Chondrocyte (in vitro differentiated cells): ENCODE measurements at regions not wholly inside any gene's neighbourhood (a gene's known extent, or its start where the extent isn't known, plus 50 kb on each side); places are given as distances from the start of the nearest gene placed in this dataset.

Experiments
- DNase-seq: peaks from one replicate; pipeline ENCODE4 v3.0.0; 2021; ENCODE audit warnings: mixed read lengths, low spot score
- H3K27ac Mint-ChIP-seq: one replicate; pipeline ENCODE4 v1.8.0; 2021; ENCODE audit warnings: mild to moderate bottlenecking, moderate library complexity, mixed read lengths; ENCODE audit not compliant: unreplicated experiment
- H3K27me3 Mint-ChIP-seq: 2 replicates; pipeline ENCODE4 v1.8.0; 2021; ENCODE audit warnings: low read depth, mixed read lengths
- H3K36me3 Mint-ChIP-seq: 2 replicates; pipeline ENCODE4 v1.8.0; 2021; ENCODE audit warnings: low read depth, mixed read lengths
- H3K4me1 Mint-ChIP-seq: 2 replicates; pipeline ENCODE4 v1.8.0; 2021; ENCODE audit warnings: low read depth, mild to moderate bottlenecking, mixed read lengths
- H3K4me3 Mint-ChIP-seq: one replicate; pipeline ENCODE4 v1.8.0; 2021; ENCODE audit warnings: mild to moderate bottlenecking, moderate library complexity, mixed read lengths; ENCODE audit not compliant: unreplicated experiment
- H3K9me3 Mint-ChIP-seq: 2 replicates; pipeline ENCODE4 v1.8.0; 2021; ENCODE audit warnings: low read depth, mixed read lengths
- TF ChIP-seq, protein P1 (sequence below): fragments of 200-600 bp; sonication (generic); IDR thresholded peaks from 2 replicates; pipeline ENCODE4 v1.5.0; 2021; ENCODE audit warnings: antibody characterized with exemption, mild to moderate bottlenecking, moderate library complexity

GRCh38 chr3:25099666-25100065 lies 328.4 kb upstream of the RARB start:
- H3K36me3 Mint-ChIP-seq, result no peaks in the 10 kb centered on the region
- TF ChIP-seq, protein P1, sequence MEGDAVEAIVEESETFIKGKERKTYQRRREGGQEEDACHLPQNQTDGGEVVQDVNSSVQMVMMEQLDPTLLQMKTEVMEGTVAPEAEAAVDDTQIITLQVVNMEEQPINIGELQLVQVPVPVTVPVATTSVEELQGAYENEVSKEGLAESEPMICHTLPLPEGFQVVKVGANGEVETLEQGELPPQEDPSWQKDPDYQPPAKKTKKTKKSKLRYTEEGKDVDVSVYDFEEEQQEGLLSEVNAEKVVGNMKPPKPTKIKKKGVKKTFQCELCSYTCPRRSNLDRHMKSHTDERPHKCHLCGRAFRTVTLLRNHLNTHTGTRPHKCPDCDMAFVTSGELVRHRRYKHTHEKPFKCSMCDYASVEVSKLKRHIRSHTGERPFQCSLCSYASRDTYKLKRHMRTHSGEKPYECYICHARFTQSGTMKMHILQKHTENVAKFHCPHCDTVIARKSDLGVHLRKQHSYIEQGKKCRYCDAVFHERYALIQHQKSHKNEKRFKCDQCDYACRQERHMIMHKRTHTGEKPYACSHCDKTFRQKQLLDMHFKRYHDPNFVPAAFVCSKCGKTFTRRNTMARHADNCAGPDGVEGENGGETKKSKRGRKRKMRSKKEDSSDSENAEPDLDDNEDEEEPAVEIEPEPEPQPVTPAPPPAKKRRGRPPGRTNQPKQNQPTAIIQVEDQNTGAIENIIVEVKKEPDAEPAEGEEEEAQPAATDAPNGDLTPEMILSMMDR, result no peak
- H3K4me1 Mint-ChIP-seq, result no peaks in the 10 kb centered on the region
- H3K27ac Mint-ChIP-seq, result no peak overlapping the region
- DNase-seq, result no peak
- no peaks in the 10 kb centered on the region for H3K9me3 Mint-ChIP-seq
- no peak overlapping the region for H3K4me3 Mint-ChIP-seq
- H3K27me3 Mint-ChIP-seq, result no peaks in the 10 kb centered on the region

DNA sequence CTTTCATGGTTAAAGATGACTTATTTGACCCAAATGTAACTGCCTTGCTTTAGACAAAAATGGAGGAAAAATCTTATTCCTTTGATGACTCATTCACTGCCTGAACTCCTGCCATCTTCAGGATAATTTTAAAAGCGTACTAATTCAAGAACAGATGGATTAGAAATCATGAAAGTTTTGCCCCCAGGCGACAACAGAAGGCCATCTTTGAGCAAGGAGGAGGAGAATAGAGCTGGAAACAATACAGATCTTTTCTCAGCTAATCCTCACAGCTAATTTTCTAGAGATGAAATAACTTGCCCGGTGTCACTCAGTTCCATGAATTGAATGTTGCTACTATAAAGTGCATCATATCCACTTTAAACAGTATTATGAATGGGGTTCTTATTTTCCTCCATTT lies 324.7 kb upstream of the RARB start:
- DNase-seq, result no peak
- Mint-ChIP-seq H3K9me3 (no peaks in the 10 kb centered on the region), H3K36me3 (no peaks in the 10 kb centered on the region), H3K4me1 (no peaks in the 10 kb centered on the region), H3K27me3 (no peaks in the 10 kb centered on the region), H3K27ac (no peak overlapping the region), H3K4me3 (no peak overlapping the region)
- TF ChIP-seq, protein P1, result no peak

GRCh38 chr3:25107918-25108617 lies 320.0 kb upstream of the RARB start:
- DNase-seq, result no peak
- Mint-ChIP-seq H3K27me3 (no peaks in the 10 kb centered on the region), H3K9me3 (no peaks in the 10 kb centered on the region), H3K36me3 (no peaks in the 10 kb centered on the region), H3K27ac (no peak overlapping the region), H3K4me1 (no peaks in the 10 kb centered on the region), H3K4me3 (no peak overlapping the region)
- TF ChIP-seq, protein P1, result no peak

GRCh38 chr3:25110642-25111041 lies 317.4 kb upstream of the RARB start:
- Mint-ChIP-seq H3K4me1 (no peaks in the 10 kb centered on the region), H3K4me3 (no peak overlapping the region), H3K27me3 (no peaks in the 10 kb centered on the region), H3K9me3 (no peaks in the 10 kb centered on the region), H3K27ac (no peak overlapping the region), H3K36me3 (no peaks in the 10 kb centered on the region)
- TF ChIP-seq, protein P1, result no peak
- no peak for DNase-seq

- TF ChIP-seq, protein P1, result no peak
- no peaks in the 10 kb centered on the region for H3K36me3 Mint-ChIP-seq
- no peak overlapping the region for H3K27ac Mint-ChIP-seq
- no peak overlapping the region for H3K4me3 Mint-ChIP-seq
- no peaks in the 10 kb centered on the region for H3K4me1 Mint-ChIP-seq
- no peak for DNase-seq
- H3K9me3 Mint-ChIP-seq, result no peaks in the 10 kb centered on the region
- no peaks in the 10 kb centered on the region for H3K27me3 Mint-ChIP-seq
These were observed 314.2 kb upstream of the RARB start for GRCh38 chr3:25113891-25114290.
